ENCODE measurements at regions not wholly inside any gene's neighbourhood (a gene's known extent, or its start where the extent isn't known, plus 50 kb on each side); places are given as distances from the start of the nearest gene placed in this dataset.

DNA sequence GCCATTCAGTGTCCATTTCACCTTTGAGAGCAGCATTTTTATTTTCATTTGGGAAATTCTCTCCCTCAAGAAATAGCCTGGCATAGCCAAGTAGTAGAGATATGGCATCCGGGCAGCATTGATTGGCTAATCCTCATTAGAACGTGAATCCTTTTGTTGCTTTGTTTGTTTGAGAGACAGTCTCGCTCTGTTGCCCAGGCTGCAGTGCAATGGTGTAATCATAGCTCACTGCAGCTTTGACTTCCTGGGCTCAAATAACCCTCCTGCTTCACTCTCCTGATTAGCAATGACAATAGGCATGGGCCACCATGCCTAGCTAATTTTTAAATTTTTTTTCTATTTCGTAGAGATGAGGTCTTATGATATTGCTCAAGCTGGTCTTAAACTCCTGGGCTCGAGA is 1174.9 kb upstream of the AUTS2 start:
- TF ChIP-seq, protein P1, sequence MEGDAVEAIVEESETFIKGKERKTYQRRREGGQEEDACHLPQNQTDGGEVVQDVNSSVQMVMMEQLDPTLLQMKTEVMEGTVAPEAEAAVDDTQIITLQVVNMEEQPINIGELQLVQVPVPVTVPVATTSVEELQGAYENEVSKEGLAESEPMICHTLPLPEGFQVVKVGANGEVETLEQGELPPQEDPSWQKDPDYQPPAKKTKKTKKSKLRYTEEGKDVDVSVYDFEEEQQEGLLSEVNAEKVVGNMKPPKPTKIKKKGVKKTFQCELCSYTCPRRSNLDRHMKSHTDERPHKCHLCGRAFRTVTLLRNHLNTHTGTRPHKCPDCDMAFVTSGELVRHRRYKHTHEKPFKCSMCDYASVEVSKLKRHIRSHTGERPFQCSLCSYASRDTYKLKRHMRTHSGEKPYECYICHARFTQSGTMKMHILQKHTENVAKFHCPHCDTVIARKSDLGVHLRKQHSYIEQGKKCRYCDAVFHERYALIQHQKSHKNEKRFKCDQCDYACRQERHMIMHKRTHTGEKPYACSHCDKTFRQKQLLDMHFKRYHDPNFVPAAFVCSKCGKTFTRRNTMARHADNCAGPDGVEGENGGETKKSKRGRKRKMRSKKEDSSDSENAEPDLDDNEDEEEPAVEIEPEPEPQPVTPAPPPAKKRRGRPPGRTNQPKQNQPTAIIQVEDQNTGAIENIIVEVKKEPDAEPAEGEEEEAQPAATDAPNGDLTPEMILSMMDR (conservative IDR thresholded peaks at IDR 0.05; ENCODE audit: low read depth, low read length): no peak
- no peak for TF ChIP-seq EZH2phosphoT487 (IDR thresholded peaks at IDR 0.05; ENCODE audit: borderline replicate concordance, low read length)
